Activated T-cell treated with anti-CD3 and anti-CD28 coated beads for 48 hours (primary cell): ENCODE measurements at regions not wholly inside any gene's neighbourhood (a gene's known extent, or its start where the extent isn't known, plus 50 kb on each side); places are given as distances from the start of the nearest gene placed in this dataset.
"Not testable (repeated sequence)": the region's sequence is repeated elsewhere in the genome, so short reads cannot be mapped to it uniquely, and the experiment has no call there.

Experiments
- DNase-seq: peaks from one replicate; pipeline ENCODE4 v3.0.0-alpha.2; 2020; ENCODE audit warnings: low read depth

DNA sequence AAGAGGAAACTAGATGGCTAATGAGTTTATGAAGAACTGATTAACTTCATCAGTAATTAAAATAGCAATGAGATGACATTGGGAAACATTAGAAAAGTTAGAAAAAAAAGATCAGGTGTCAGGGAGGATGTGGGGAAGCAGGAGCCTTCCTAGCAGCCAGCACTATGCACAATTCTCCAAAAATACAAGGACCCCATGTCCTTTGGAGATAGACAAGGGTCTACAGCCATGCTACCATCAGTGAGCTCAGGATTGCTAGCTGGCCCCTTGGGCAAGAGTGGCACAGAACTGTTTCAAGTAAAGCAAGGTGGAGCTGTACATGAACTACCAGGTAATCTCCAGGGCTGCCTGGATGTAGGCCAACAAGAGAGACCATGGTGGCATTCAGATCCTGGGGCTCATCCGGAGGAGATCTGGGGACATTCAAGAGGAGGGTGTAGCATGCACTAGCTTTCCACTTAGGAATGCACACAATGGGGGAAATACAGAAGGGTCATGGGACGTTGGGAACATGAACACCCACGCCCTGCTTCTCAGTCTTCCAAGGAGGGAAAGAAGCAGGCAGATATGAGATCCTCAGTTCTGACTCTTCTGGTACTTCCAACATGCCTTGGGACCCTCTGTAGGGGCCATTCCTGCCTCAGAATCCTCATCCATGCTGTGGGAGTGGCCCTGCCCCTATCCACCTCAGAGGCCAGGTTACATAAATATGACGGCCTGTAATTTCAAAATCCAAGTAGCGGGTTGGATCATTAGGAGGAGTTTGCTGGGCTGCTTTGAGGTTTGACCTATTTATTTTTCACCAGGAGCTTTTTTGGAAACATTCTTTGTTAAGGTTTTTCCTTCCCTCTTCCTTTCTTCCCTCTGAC is 82.2 kb upstream of the HABP2 start:
- DNase-seq, result no peak

DNA sequence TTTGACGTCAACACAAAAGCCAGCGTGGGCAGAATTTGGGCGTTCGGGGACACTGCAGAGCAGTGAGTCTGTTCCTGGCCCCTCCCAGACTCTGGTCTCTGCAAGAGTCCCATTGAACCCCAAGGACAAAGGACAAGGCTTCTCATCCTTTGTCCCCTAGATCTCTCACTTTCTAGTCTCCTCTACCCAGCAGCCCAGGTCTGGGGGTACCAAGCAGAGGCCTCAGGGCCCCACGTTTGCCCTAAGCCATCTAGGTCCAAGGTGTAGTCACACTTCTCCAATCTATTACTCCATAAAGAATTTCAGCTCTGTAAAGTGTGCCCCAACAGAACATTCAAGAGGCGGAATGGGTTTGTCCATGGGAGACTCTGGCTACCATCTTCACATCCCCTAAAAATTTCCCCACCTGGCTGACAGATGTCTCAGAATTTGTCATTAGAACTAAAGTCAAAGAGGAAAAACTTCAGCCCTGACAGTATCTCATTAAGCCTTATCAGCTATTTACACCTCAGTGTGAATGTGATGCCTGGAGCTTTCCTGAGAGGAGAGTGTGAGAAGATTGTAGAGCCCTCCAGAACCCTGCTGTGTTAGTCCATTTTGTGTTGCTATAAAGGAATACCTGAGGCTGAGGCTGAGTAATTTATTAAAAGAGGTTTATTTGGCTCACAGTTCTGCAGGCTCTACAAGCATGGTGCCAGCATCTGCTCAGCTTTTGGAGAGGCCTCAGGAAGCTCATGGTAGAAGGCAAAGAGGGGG is 81.4 kb upstream of the HABP2 start:
- DNase-seq, result no peak

DNA sequence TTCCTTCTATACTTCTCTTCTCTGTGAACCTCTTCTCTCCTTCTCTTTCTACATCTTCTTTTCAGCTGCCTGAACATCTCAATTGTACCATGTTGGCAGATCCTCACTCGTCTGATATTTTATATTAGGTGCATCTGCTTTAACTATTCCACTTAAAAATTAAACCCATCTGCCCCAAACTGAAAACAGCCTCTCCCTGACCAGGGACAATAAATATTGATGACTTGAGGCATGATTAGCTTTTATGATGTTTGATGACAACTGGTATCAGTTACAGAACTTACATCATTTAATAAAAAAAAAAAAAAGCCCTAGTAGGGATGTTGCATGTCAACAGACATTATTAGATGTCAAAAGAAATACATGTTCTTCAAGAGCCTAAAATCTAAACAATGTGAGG is 79.8 kb upstream of the HABP2 start:
- no peak for DNase-seq

GRCh38 chr10:113473851-113474250 is 79.0 kb upstream of the HABP2 start:
- DNase-seq, result no peak

DNA sequence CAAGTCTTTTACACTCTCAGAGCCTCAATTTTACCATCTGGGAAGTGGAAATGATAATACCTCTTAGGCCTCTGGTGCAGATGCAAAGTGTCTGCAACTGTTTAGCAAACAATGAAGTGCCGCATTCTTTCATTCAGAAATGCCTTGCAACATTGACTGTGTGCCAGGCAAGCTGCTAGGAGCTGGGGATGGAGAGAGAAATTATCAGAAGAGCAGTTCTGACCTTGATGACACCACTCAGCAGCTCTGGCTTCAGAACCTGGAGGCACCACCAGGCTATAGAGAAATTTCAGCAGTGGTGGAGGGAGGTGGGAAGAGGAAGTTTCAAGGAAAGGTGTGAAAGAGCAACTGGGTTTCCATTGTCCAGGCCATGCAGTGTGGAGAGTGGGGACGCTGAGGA is 78.1 kb upstream of the HABP2 start:
- DNase-seq, result no peak

DNA sequence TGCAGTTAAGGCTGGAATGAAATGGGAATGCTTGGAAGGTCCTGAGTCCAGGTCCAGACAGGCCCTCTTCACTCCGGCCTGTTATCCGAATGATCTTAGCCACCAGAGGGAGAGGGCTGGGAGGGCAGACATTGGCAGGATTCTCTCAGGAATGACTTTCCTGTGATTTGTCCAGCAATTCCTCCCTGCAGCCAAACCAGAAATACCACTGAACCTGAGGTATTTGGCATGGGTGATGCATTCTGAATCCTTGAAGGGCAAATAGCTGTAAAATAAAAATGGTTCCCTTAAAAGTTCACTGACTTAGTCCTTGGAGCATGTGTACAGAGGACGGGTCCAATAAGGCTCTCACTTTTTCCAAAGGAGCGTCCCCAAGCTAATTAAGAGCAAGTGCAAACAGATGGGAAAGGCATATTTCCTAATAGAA is 77.5 kb upstream of the HABP2 start:
- no peak for DNase-seq

DNA sequence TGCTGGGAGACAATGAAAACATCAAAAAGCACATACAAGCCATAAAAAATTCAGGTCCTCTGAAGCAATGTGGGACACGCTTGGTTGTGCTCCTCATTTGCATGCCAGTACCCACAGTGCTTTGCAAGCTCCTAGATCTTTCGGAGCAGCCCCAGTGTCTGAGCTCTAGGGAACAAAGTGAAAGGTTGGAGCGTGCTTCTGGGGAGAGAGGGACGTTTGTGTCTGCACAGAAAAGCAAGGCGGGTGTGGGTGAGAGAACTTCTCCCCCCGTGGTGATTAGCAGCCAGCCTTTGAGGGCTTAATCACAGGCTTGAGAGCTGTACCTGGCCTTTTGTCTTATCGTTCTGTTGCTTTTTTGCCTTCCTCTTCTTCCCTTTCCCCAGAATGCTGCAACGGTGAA is 76.7 kb upstream of the HABP2 start:
- DNase-seq, result no peak

DNA sequence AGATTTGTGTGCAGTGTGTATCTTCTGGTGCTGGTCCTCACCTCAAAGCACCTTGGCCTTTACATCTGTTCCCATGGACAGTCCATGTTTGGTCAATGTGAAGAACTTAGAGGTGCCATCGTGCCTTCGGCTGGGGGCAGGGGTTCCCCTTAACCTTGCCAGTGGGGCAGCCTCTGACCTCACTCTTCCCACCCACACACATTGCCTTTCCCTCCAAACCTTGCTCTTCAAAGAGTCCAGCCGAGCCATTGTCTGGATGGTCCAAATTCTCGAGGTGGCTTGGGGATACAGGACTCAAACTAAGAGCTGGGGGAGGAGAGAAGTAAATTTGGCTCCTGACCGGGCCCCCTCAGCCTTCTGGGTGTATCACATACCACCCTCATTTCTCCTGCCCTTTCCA is 76.2 kb upstream of the HABP2 start:
- DNase-seq, result no peak

DNA sequence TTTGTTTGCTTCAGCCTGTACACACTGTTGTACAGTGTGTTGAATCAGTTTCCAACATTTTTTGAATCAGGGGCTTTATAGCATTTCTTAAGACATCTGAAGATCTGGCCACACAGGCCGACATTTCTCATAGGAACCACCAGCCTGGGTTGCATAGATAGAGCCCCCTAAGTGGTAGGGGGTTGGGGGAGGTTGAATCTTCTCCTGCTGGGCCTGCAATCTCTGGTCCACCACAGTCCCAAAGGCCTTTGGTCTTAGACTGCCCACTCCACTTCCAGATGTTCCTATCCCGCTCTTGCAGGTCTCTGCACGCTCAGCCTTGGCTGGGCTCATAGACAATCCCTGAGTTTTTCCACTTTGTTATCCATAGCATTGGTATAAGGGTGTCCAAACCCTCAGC is 75.4 kb upstream of the HABP2 start:
- DNase-seq, result no peak

- no peak for DNase-seq
Measured at GRCh38 chr10:113479346-113480080, 73.3 kb upstream of the HABP2 start.

- DNase-seq, result no peak
Measured at GRCh38 chr10:113480081-113480360, 72.8 kb upstream of the HABP2 start.

- DNase-seq, result no peak
Measured at GRCh38 chr10:113480851-113481502, 71.9 kb upstream of the HABP2 start.

DNA sequence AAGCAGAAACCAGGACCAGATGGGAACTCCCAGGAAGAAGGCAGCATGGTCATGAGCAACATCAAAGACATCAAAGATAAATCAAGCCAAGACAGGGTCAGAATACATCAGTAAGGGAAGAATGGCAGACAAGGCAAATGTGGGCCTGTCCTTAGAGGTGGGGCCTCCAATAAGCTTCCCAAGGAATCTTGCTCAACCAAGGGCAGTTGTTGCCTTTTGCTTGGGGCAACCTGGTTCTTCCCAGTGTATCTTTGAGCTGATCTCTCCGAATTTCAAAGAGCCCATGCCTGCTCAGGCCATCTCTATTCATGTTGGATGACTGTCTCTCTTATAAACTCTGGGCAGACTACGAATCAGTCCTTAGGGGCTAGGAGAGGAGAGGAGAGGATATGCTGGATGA is 68.4 kb upstream of the HABP2 start:
- no peak for DNase-seq

DNA sequence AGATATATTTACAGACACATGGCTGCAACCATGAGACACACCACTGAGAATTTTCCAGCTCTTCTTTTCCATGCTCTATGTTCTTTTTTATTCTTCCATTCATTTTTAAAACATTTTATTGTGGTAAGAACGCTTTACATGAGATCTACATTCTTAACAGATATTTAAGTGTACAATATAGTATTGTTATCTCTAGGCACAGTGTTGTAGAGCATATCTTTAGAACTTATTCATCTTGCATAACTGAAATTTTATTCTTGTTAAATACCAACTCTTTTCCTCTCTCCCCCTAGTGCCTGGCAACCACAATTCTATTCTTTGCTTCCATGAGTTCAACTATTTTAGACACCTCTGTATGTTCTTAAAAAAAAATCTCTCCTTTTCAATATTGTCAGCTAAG is 67.1 kb upstream of the HABP2 start:
- no peak for DNase-seq

DNA sequence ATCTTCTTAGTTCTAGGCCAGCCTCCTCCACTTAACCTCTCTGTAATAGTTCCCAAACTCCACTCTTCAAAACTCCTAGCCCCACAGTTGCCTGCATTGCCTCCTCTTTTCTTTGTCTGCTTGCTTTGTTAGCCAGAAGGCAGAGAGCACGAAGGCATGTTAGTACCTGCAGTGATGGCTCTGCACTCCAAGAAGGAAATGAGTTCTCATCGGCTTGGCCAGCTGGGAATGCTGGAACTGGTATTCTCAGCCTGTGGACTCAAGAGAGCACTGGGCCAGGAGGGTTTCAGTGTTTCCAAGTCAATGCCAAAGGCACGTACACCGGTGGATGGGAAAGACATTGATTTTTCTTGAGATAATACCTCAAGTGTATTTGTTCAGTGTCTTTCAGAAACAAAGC is 66.3 kb upstream of the HABP2 start:
- no peak for DNase-seq

- no peak for DNase-seq
Measured at GRCh38 chr10:113487154-113487553, 65.7 kb upstream of the HABP2 start.

GRCh38 chr10:113488186-113488585 is 64.7 kb upstream of the HABP2 start:
- DNase-seq, result no peak

GRCh38 chr10:113489522-113489921 is 63.3 kb upstream of the HABP2 start:
- DNase-seq, result not testable (repeated sequence)

DNA sequence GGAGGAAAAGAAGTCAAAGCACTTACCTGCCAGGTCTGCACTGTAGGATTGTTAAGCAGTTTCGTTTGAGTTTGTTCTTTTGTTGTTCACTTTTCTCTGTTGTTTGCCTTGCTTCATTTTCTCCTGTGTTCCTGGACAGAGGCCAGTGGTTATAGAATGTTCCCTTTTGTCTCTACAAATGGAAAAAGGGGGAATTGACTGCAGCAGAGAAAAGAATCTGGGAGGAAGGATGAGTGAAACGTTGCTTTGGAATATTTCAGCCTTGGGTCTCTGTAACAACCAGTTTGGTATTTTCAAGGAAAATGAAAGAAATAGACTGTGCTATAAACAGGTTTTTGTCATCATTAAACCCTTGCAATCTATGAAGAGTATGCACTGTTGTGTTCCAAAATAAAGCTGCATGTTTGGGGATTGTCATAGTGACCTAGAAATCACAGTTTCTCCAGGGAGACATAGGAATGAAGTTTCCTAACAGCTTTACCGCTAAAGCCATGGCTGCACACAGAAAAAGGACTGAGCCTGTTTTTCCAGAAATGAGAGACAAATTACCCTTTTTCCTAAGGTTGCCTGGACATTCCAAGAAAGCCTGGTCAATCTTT is 60.8 kb upstream of the HABP2 start:
- no peak for DNase-seq

DNA sequence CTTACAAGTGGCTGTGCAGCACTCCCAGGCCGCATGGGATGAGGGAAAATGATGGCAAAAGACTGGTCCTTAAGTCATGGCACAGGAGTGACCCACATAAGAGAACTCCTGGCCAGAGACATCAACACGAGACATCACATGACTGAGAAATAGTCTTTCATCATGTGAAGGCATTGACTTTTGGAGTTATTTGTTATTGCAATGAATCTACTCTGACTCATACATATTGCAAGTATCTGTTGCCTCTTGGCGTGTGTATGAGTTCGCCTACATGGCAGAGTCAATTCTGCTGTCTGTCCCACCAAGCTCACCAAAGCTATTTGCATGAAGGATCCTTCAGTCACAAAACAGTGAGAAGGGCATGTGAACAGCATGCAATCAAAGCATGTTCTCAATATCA is 59.7 kb upstream of the HABP2 start:
- DNase-seq, result no peak

- DNase-seq, result no peak
Measured at GRCh38 chr10:113493882-113494301, 59.0 kb upstream of the HABP2 start.

DNA sequence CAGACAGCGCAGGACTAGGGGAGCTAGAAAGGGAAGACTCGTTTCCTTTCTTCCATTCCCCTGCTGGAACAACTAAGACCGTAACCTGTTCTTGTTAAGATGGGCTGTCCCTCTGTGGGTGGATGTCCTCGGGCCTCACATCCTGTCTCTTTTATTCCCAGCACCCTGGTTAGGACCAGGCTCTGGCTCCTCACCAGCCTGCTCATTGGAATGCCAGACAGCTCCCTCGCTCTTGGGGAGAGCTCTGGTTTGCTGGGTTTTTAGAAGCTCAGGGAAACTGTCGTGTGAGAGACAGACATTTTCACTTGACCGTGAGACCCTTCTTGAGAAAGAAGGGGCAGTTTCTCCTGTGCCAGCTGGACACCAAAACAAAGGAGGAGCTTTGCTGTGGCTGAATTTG is 58.1 kb upstream of the HABP2 start:
- no peak for DNase-seq
